Skin epidermis (tissue), 12 donors: ENCODE measurements at regions not wholly inside any gene's neighbourhood (a gene's known extent, or its start where the extent isn't known, plus 50 kb on each side); places are given as distances from the start of the nearest gene placed in this dataset.

Experiments
- H3K27ac ChIP-seq, 21 experiments: fragments of 200-600 bp; sonication (generic) in 11 of 21; one replicate each; pipeline ENCODE4 v1.5.0; 2020; ENCODE audit warnings: mild to moderate bottlenecking in 3 of 21, inconsistent platforms in 2 of 21, moderate library complexity in 2 of 21
- H3K4me3 ChIP-seq, 7 experiments: fragments of 200-600 bp; sonication (generic) in 2 of 7; one replicate each; pipeline ENCODE4 v1.5.0; 2020; ENCODE audit warnings: inconsistent platforms in 2 of 7, mild to moderate bottlenecking in 2 of 7, moderate library complexity in 1 of 7

DNA sequence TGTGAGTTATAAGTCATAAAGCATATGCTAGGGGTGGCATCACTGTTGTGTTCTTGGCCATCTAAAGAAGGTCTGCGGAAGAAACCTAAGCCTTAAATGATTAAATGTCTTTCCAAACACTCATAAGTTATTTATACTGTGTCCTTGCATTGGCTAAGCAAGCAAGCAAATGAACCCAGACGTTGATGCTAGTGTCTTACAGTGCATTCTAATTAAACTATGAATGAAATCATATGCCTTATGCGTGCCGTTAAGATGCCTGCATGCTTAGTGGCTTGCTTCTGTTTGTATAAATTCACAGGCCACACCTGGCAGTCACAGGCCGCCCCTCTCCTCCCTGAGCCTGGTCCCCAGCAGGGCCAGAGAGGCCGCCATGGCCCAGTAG is 49.9 kb downstream of the RIN2 start:
- Histone ChIP-seq H3K4me3 (no peak overlapping the region), H3K27ac (peak overlapping the region in 2 of 21 experiments; percentile 2 to 16)

- Histone ChIP-seq H3K4me3 (no peak overlapping the region), H3K27ac (peak overlapping the region in 1 of 21 experiments; percentile 2)
Observed at GRCh38 chr20:19808498-19808897, 50.4 kb downstream of the RIN2 start.

- H3K4me3 ChIP-seq, result no peak overlapping the region
- H3K27ac ChIP-seq, result no peak overlapping the region
Observed at GRCh38 chr20:19809505-19809904, 51.4 kb downstream of the RIN2 start.

- H3K27ac ChIP-seq, result peak overlapping the region in 1 of 21 experiments; percentile 66
Observed at GRCh38 chr20:19811231-19811630, 53.2 kb downstream of the RIN2 start.

DNA sequence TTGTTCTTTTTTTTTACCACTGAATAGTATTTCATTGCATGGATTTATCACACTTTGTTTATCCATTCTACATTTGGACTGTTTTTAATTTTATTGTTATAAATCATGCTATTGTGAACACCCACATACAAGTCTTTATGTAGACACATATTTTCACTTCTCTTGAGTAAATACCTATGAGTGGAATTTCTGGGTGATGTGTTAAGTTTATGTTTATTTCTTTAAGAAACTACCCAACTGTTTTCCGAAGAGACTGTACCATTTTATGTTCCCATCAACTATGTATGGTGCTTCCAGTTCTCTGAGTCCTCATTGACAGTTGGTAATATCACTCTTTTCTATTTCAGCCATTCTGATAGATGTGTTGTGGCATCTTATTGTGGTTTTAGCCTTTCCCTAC is 54.0 kb downstream of the RIN2 start:
- Histone ChIP-seq H3K4me3 (no peak overlapping the region), H3K27ac (peak overlapping the region in 3 of 21 experiments; percentile 25 to 66 (median 45))

More at GRCh38 chr20:19811231-19811630, 53.2 kb downstream of the RIN2 start:
- H3K4me3 ChIP-seq, result no peak overlapping the region

DNA sequence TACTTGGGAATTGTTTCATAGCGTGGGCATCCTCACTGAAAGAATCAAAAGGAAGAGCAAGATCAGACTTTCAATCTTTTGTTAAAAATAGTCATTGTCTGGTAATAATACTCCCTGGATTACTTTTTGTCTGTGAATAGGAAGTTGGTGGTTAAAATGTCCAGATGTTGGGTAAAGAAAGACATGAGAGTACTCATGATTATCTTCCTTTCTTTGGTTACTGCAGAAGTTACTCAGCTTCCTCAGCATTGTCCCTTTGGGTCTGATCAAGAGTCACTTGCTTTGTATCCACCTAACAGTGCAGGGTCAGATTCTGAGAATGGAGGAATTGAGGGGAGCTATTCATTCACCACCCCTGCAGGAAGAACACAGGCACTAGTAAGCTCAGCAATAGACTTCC is 54.6 kb downstream of the RIN2 start:
- H3K4me3 ChIP-seq, result no peak overlapping the region

GRCh38 chr20:19813846-19814640 is 56.0 kb downstream of the RIN2 start:
- H3K27ac ChIP-seq, result peak overlapping the region in 16 of 21 experiments; percentile 8 to 85 (median 45)
- no peak overlapping the region for H3K4me3 ChIP-seq

More for the DNA sequence above, 54.6 kb downstream of the RIN2 start:
- H3K27ac ChIP-seq, result peak overlapping the region in 6 of 21 experiments; percentile 4 to 66 (median 44)

DNA sequence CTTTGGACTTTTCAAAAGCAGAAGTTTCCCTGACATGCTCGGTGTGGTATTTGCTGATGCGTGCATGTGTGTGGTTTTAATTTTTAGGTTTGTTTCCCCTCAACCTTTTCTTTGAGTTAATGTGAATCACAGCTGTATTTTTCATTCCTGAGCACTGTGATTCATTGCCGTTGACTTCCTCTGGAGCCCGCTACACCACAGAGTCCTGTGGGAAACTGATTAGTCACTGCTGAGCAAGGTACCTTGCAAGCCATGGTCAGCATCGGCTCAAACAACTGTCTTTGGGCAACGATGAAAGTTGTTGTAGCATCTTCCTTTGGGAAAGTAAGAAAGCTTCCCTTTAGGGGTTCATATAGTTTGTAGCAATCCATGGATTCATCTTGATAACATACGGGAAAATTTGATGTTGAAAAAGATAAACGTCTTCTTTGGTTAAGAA is 57.5 kb downstream of the RIN2 start:
- no peak overlapping the region for H3K4me3 ChIP-seq
- peak overlapping the region in 11 of 21 experiments; percentile 5 to 85 (median 54) for H3K27ac ChIP-seq

- H3K27ac ChIP-seq, result peak overlapping the region in 9 of 21 experiments; percentile 10 to 85 (median 40)
- H3K4me3 ChIP-seq, result no peak overlapping the region
Observed at GRCh38 chr20:19816386-19816785, 58.3 kb downstream of the RIN2 start.

DNA sequence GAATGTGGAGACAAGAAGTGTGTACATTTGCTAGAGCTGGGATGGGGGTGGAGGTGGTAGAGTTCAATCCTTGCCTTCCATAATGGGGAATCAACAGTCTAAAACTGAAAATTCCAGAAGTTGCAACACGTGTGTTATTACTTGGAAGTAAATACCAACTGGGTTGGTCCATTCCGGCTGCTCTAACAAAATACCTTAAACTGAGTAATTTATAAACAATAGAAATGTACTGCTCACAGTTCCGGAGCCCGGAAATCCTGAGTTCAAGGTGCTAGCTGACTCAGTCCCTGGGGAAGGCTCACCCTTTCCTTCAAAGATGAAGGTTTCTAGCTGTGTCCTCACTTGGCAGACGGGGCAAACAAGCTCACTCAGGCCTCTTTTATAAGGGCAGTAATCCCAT is 59.0 kb downstream of the RIN2 start:
- H3K27ac ChIP-seq, result peak overlapping the region in 4 of 21 experiments; percentile 13 to 85 (median 45)

GRCh38 chr20:19819149-19819548 is 61.1 kb downstream of the RIN2 start:
- H3K4me3 ChIP-seq, result no peak overlapping the region
- H3K27ac ChIP-seq, result no peak overlapping the region

More for the DNA sequence above, 59.0 kb downstream of the RIN2 start:
- H3K4me3 ChIP-seq, result no peak overlapping the region

- Histone ChIP-seq H3K4me3 (no peak overlapping the region), H3K27ac (no peak overlapping the region)
Observed at GRCh38 chr20:19820555-19821211, 62.6 kb downstream of the RIN2 start.

- H3K4me3 ChIP-seq, result no peak overlapping the region
- no peak overlapping the region for H3K27ac ChIP-seq
Observed at GRCh38 chr20:19821606-19822005, 63.5 kb downstream of the RIN2 start.

GRCh38 chr20:19823216-19823615 is 65.2 kb downstream of the RIN2 start:
- H3K27ac ChIP-seq, result no peak overlapping the region

DNA sequence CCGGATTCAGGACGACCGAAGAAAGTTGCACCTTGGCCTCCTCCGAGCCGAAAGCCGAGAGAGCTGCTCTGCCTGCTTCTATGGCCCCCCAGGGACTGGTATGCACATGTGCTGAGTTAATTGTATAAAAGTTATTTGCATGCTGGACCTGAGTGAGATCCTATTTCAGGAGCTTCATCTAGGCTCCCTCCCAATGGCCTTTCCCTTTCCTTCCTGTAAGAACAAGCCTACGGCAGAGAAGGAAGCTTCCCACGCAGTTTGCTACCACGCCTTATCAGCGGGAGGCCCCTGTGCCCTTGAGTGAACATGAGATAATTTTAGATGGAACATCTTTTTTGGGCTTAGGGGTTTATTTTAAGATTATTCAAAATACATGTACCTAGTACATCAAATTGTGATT is 65.9 kb downstream of the RIN2 start:
- Histone ChIP-seq H3K4me3 (no peak overlapping the region), H3K27ac (no peak overlapping the region)

More at GRCh38 chr20:19823216-19823615, 65.2 kb downstream of the RIN2 start:
- no peak overlapping the region for H3K4me3 ChIP-seq

DNA sequence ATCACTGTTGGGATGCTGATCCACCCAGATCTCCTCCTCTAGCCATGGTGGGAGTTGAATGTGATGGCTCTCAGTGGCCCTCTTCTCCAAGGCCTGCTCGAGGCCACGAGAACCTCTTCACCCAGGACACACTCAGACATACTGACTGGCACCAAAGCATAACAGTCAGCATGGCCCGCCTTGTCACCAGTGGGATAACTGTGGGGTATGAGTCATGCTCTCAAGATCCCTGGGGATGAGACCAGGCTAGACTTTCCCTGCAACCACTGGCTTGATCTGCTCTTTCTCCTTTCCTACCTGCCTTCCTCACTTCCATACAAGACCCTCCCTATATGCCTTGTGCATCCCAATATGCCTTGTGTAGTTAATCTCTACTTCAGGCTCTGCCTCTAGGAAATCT is 66.8 kb downstream of the RIN2 start:
- H3K27ac ChIP-seq, result no peak overlapping the region

GRCh38 chr20:19826179-19826914 is 68.3 kb downstream of the RIN2 start:
- no peak overlapping the region for H3K4me3 ChIP-seq
- H3K27ac ChIP-seq, result no peak overlapping the region

More for the DNA sequence above, 66.8 kb downstream of the RIN2 start:
- no peak overlapping the region for H3K4me3 ChIP-seq

- no peak overlapping the region for H3K4me3 ChIP-seq
- H3K27ac ChIP-seq, result no peak overlapping the region
Observed at GRCh38 chr20:19827818-19828217, 69.8 kb downstream of the RIN2 start.

DNA sequence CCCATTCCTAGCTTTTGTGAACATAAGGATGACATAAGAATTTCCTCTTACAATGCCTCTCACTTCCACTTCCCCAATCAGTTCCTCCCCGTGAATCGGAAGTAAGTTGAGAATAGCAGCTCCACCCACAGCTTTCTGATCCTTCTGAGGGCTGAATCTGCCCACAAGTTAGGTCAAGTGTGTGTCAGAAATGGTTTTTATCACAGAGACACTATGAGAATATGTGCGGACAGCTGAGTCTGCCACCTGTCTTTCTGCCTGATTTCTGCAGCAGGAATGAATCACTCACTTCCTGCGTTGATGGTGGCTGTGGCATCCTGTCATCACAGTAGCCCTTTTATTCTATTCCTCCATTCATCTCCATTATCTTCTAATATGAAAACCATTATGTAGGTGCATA is 70.2 kb downstream of the RIN2 start:
- Histone ChIP-seq H3K27ac (no peak overlapping the region), H3K4me3 (no peak overlapping the region)

DNA sequence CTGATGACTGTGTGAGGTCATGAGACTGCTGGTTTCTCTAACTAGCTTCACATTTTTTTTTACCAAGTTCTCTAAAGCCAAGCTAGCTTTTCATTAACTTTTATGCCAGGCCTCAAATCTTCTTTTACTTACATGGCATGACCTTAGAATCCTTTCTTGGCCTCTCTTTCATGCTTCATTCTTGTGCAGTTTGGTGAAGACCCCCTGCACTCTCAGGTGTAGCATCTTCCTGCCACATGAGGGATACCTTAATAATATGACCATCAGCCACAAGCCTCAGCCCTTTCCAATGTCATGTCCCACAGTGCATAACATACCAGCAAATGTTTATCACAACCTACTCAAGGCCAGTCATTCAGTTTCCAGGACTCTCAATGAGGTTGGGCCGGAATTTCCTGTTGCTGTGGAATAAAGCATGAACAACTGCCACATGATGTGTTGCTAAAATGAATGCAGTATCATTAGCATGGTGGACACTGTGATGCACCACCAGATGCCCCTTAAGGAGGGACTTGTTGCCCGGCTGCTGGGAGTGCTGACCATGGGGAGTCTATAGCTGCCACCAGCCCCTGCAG is 72.2 kb downstream of the RIN2 start:
- Histone ChIP-seq H3K27ac (peak overlapping the region in 1 of 21 experiments; percentile 18), H3K4me3 (no peak overlapping the region)
